Forelimb muscle (tissue), 1 donor: ENCODE measurements at regions not wholly inside any gene's neighbourhood (a gene's known extent, or its start where the extent isn't known, plus 50 kb on each side); places are given as distances from the start of the nearest gene placed in this dataset.

ENCODE experiments used
- DNase-seq: peaks from one replicate; pipeline ENCODE4 v3.0.0-alpha.2; 2013; ENCODE audit warnings: low read depth

- DNase-seq: no peak
Measured at GRCh38 chr6:24987446-24988115, 51.8 kb upstream of the RIPOR2 start.

GRCh38 chr6:24988562-24988961 is 52.8 kb upstream of the RIPOR2 start:
- no peak for DNase-seq

- no peak for DNase-seq
Measured at GRCh38 chr6:24990236-24990845, 54.6 kb upstream of the RIPOR2 start.

DNA sequence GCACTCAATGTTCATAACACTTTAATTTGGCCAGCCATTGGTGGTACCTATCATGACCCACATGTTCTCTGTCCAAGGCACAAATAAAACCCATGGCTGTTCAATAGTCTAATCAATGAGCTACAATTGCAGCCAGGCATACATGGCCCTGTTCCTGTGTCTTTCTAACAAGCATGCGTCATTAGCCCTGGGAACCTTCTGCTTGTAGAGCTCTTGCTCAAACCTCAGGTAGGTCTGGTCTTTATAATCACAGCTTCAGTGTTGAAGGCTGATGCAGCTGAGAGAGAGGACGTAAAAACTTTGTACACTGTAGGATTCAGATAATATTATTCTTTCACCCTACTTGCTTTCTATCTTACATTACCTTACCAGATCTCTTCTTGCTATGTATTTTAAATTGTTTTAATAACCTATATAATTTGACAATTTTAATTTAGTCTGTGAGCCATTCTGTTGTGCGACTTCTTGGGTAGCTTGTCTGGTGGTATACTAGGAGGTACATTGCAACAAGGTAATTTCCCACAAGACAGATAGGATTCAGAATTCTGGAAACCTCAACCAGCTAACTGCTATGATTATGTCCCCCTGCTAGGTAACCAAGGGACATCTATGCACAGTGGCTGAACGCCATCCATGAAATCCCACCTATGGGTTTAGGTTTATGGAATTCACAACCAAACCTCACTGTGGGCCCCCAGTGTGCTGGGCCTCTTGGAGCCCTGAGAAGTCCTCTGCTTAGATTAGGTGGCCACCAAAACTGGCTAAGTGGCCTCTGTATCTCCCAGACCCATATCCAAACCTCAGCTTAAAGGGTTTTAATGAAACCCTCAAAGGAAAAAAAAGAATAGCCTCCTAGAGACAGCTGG is 55.4 kb upstream of the RIPOR2 start:
- no peak for DNase-seq

GRCh38 chr6:24991810-24992467 is 56.2 kb upstream of the RIPOR2 start:
- no peak for DNase-seq

DNA sequence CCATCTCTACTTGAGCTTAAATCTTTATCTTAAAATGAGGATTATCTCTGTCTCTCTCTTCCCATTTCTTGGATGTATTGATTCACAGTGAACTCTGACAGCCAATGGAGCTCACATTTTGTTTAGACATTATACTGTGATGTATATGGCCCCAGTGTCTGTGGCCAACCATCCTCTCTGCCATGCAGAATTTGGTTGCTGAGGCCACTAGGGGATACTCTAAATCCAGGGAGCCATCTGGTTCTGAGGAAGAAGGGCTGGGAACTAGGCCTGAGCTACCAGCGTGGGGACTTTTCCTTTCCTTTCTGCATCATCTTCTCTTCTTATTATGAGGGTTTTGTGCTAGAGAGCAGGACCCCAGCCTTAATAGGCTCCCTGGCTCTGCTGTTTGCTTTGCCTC is 59.1 kb upstream of the RIPOR2 start:
- DNase-seq: no peak

DNA sequence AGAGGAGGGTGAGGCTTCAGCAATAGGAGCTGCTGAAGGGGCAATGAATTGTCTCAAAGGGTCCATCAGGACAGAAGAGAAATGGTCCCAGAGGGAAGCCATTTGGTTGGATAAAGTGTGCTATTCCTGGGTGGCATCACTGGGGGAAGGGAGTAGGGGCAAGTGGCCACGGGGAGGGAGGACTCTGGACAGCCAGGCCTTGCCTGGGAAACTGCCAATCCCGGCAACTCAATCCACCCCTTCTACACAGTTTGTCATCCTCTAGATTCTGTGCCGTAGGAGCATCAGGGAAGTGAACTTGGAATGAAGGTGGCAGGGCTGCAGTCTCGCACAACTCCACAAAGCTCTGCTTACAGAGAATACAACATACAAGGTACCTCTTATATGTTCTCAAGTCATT is 59.5 kb upstream of the RIPOR2 start:
- DNase-seq: no peak

DNA sequence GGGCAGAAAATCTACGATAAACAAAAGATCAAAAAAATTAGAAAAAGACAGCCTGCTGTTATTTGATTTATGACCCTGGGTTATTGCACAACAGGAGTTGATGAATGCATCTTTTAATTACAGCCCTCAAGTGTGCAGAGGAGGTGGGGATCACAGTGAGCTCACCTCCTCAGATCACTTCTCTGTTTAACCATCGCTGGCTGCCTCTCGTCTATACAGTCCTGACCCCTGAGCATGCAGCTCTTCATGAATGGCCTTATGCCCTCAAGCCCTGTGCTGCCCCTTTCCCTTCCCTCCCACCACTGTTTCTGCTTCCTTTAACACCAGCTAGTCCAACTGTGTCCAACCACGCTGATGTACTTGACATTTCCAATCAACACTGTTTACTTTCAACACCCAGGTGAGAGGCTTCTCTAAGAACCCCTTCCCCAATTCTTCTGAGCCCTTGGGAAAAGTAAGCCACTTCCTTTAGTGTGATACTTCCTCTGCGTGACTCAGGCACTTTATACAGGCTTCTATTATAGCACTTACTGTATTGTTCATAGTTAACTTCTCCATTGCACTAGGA is 60.6 kb upstream of the RIPOR2 start:
- DNase-seq: no peak

GRCh38 chr6:24997231-24997630 is 61.5 kb upstream of the RIPOR2 start:
- no peak for DNase-seq

DNA sequence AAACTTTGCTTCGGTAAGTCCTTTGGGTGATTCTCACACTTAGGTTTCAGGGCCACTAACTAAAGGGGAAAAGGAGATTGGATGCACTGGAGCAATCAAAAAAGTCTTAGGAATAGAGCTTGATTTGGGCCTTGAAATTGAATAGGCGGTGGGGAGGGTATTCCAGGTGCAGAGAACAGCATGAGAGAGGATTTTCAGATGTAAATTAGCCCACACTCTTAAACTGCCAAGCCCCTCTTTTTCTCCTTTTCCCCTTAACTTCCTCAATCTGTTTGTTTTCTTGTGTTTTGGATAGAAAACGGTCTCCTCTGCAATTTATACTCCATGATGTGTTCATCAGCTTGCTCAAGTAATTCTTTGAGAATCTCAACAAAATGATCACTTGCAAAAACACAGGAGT is 62.1 kb upstream of the RIPOR2 start:
- DNase-seq: no peak

DNA sequence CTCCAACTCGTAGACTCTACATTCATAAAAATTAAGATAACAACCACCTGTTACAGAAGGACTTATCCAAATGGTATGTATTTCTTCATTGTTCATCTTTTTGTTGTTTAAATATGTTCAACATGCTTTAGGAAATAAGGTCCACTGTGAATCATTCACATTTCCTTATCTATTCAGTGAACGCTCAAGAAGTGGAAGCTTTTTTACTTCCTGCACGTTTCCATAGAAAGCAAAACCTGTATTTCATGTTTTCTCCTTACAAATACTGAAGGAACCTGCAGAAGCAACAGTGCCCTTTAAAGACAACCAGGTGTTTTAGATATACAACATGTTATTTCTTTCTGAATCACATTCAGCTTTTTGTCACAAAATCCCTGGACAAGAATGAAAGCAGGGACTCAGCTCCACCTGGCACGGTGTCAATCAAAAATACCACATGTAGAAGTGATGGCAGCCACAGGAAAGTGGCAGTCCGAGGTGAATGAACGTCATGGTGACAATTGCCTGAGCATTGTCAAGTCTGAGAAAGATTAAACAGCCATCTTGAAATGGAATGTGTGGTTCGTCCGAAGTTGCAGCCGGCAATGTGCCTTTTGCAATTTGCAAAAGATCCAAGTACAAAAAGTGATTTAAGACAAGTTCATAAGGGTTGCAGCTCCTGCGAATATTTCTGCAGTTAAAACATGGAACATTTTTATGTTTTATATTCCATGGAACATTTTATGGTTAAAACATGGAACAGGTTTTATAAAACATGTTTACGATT is 66.7 kb upstream of the RIPOR2 start:
- DNase-seq: no peak

DNA sequence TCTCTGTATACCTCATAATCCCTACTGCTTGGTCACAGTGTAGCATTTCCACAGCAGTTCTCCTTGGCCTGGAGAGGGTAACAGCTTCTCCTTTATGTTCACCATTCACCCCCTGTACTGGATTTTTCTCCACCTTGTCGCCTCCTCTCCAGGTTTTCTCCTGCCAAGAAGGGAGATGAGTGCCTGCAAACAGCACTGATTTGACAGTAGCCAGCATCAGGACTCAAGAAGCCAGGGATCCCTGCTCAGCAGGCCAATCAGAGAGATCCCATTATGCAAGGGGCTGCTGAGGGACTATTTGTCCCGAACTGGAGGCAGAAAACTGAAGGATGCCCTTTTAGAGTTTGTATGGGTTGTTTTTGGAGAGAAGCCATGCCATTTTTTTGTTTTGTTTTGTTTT is 68.6 kb upstream of the RIPOR2 start:
- no peak for DNase-seq

DNA sequence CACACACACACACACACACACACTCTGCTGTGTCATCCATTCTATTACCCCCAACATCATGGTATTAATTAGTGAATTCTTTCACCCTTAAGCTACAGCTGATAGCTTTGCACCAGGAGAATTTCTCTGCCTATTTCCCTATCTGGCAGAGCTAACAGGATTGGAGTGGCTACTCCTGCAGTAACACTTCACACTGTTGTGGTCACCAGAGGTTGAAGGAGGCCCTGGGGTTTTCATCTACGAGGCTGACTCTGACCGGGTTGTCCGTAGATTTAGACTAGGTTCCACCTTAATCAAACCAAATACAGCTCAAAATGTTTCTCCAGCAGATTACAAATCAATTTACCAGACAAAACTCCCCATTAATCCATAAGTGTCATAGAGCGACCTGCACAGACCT is 69.2 kb upstream of the RIPOR2 start:
- DNase-seq: no peak

- no peak for DNase-seq
Measured at GRCh38 chr6:25006075-25006474, 70.3 kb upstream of the RIPOR2 start.

- DNase-seq: peak; percentile 25
Measured at GRCh38 chr6:25006565-25007001, 70.8 kb upstream of the RIPOR2 start.

GRCh38 chr6:25007269-25007699 is 71.5 kb upstream of the RIPOR2 start:
- DNase-seq: no peak

- no peak for DNase-seq
Measured at GRCh38 chr6:25008707-25009392, 73.1 kb upstream of the RIPOR2 start.

DNA sequence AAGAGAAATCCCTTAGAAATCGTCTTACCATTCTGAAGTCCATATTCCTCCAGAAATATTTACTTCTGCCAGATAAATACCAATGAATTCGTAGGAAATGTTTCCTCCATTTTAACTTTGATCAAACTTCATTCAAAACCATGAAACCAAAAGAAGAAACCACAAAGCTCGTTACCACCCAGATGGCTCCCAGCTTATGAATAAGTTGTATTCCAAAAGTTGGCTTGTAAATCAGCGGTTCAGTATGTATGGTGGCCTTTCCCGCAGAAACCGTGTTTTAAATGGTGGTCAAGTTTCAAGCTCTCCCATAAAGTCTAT is 73.6 kb upstream of the RIPOR2 start:
- DNase-seq: no peak

DNA sequence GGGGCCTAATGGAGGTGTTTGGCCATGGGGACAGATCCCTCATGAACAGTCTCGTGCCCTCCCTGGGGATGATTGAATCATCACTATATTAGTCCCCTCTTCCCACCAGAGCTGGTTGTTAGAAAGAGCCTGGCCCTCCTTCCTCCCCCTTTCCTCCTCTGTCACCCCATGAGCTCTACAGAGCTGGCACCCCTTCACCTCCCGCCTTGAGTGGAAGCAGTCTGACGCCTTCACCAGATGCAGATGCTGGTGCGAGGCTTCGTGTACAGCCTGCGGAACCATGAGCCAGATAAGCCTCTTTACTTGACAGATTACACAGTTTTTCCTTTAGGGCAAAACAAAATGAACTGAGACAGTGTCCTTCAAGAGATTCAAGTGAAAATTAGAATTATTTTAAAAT is 74.4 kb upstream of the RIPOR2 start:
- no peak for DNase-seq

GRCh38 chr6:25010902-25011625 is 75.3 kb upstream of the RIPOR2 start:
- no peak for DNase-seq
